OCI-LY1 (cell line): ENCODE measurements at regions not wholly inside any gene's neighbourhood (a gene's known extent, or its start where the extent isn't known, plus 50 kb on each side); places are given as distances from the start of the nearest gene placed in this dataset.

Experiments used
- EZH2 ChIP-seq: fragments of 200-600 bp; sonication (generic), shearing (Covaris generic); IDR thresholded peaks from 2 replicates; pipeline ENCODE4 v1.8.0; 2017; ENCODE audit warnings: borderline replicate concordance, mixed run types, mild to moderate bottlenecking, antibody characterized with exemption, low read length, moderate library complexity, mixed read lengths
- TF ChIP-seq, protein P1 (sequence below): fragments of 200-600 bp; sonication (generic), shearing (Covaris generic); IDR thresholded peaks from 2 replicates; pipeline ENCODE4 v1.5.1; 2017; ENCODE audit warnings: mild to moderate bottlenecking, antibody characterized with exemption, low read length, moderate library complexity, mixed read lengths

DNA sequence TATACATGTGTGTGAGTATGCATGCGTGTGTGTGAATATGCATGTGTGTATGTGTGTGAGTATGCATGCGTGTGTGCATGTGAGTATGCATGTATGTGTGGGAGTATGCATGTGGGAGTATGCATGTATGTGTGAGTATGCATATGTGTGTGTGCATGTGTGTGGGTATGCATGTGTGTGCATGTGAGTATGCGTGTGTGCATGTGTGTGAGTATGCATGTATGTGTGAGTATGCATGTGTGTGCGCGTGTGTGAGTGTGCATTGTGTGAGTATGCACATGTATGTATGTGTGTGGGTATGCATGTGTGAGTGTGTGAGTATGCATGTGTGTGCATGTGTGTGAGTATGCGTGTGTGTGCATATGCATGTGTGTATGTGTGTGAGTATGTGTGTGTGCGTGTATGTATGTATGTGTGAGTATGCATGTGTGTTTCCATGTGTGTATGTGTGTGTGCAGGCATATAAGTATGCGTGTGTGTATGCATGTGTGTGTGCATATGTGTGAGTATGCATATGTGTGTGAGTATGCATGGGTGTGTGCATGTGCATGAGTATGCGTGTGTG is 97.9 kb upstream of the MED13L start:
- TF ChIP-seq, protein P1, sequence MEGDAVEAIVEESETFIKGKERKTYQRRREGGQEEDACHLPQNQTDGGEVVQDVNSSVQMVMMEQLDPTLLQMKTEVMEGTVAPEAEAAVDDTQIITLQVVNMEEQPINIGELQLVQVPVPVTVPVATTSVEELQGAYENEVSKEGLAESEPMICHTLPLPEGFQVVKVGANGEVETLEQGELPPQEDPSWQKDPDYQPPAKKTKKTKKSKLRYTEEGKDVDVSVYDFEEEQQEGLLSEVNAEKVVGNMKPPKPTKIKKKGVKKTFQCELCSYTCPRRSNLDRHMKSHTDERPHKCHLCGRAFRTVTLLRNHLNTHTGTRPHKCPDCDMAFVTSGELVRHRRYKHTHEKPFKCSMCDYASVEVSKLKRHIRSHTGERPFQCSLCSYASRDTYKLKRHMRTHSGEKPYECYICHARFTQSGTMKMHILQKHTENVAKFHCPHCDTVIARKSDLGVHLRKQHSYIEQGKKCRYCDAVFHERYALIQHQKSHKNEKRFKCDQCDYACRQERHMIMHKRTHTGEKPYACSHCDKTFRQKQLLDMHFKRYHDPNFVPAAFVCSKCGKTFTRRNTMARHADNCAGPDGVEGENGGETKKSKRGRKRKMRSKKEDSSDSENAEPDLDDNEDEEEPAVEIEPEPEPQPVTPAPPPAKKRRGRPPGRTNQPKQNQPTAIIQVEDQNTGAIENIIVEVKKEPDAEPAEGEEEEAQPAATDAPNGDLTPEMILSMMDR, result no peak
- TF ChIP-seq EZH2, result no peak
